T47D (cell line): ENCODE measurements at regions not wholly inside any gene's neighbourhood (a gene's known extent, or its start where the extent isn't known, plus 50 kb on each side); places are given as distances from the start of the nearest gene placed in this dataset.

Experiments used
- DNase-seq, 2 experiments: peaks; one replicate each; pipeline versions ENCODE4 v3.0.0 to v3.0.0-alpha.2; 2011 to 2012; ENCODE audit warnings: low read depth in 1 of 2, low spot score in 1 of 2
- JUND ChIP-seq: IDR thresholded peaks from 2 replicates; pipeline ENCODE4 v1.6.1; 2012; ENCODE audit warnings: low read depth
- in situ Hi-C: cut with HindIII; loops from 2 replicates; pipeline ENCODE4 v1.10.0; 2016; ENCODE audit warnings: low sequenced_read_pairs, low pct_unique_long_range_greater_than_20kb

- no peak for DNase-seq
- no peak for TF ChIP-seq JUND
- in situ Hi-C loops: no loop called here
Observed at GRCh38 chr6:106035655-106036054, 50.5 kb upstream of the PRDM1 start.

GRCh38 chr6:106033806-106034205 is 52.3 kb upstream of the PRDM1 start:
- DNase-seq: no peak
- in situ Hi-C loops: no loop called here
- TF ChIP-seq JUND: no peak

- TF ChIP-seq JUND: no peak
- no peak for DNase-seq
- in situ Hi-C loops: no loop called here
Observed at GRCh38 chr6:106027758-106028157, 58.4 kb upstream of the PRDM1 start.

GRCh38 chr6:106026748-106027715 is 59.1 kb upstream of the PRDM1 start:
- no peak for TF ChIP-seq JUND
- DNase-seq: no peak
- in situ Hi-C loops: no loop called here

- no peak for DNase-seq
- no peak for TF ChIP-seq JUND
Observed at GRCh38 chr6:106025655-106026054, 60.5 kb upstream of the PRDM1 start.

GRCh38 chr6:106022801-106023200 is 63.3 kb upstream of the PRDM1 start:
- no peak for DNase-seq
- in situ Hi-C loops: no loop called here
- TF ChIP-seq JUND: no peak

More at GRCh38 chr6:106025655-106026054, 60.5 kb upstream of the PRDM1 start:
- in situ Hi-C loops: no loop called here

GRCh38 chr6:106017454-106017853 is 68.7 kb upstream of the PRDM1 start:
- no peak for DNase-seq
- in situ Hi-C loops: no loop called here

GRCh38 chr6:106014955-106015354 is 71.2 kb upstream of the PRDM1 start:
- no peak for TF ChIP-seq JUND
- in situ Hi-C loops: no loop called here
- no peak for DNase-seq

More at GRCh38 chr6:106017454-106017853, 68.7 kb upstream of the PRDM1 start:
- TF ChIP-seq JUND: no peak

- in situ Hi-C loops: no loop called here
- no peak for TF ChIP-seq JUND
- DNase-seq: no peak
Observed at GRCh38 chr6:106011476-106011875, 74.7 kb upstream of the PRDM1 start.

- TF ChIP-seq JUND: no peak
Observed at GRCh38 chr6:106005954-106006353, 80.2 kb upstream of the PRDM1 start.

GRCh38 chr6:106005013-106005412 is 81.1 kb upstream of the PRDM1 start:
- no peak for DNase-seq
- TF ChIP-seq JUND: no peak
- in situ Hi-C loops: no loop called here

More at GRCh38 chr6:106005954-106006353, 80.2 kb upstream of the PRDM1 start:
- in situ Hi-C loops: no loop called here
- no peak for DNase-seq

GRCh38 chr6:106003268-106003987 is 82.7 kb upstream of the PRDM1 start:
- no peak for DNase-seq
- no peak for TF ChIP-seq JUND
- in situ Hi-C loops: no loop called here

GRCh38 chr6:106002005-106002404 is 84.1 kb upstream of the PRDM1 start:
- TF ChIP-seq JUND: no peak
- in situ Hi-C loops: no loop called here
- DNase-seq: no peak
